H1 (cell line): ENCODE measurements at regions not wholly inside any gene's neighbourhood (a gene's known extent, or its start where the extent isn't known, plus 50 kb on each side); places are given as distances from the start of the nearest gene placed in this dataset.

Experiments
- CTCF ChIA-PET: fragments of 300-600 bp; sonication (Branson Sonifier 250); formaldehyde crosslinking; loops from one replicate; lab custom pipeline; 2021; ENCODE audit not compliant: partially characterized antibody; lab: Charles Lee
- POLR2A ChIA-PET: fragments of 300-600 bp; sonication (Branson Sonifier 250); formaldehyde crosslinking; loops from one replicate; lab custom pipeline; 2021; ENCODE audit warnings: inconsistent platforms; ENCODE audit not compliant: partially characterized antibody; lab: Charles Lee
- DNase-seq, 2 experiments: peaks; one replicate each; pipeline versions ENCODE4 v3.0.0 to v3.0.0-alpha.2; 2010 to 2022; ENCODE audit warnings: low spot score in 2 of 2, low read depth in 1 of 2, mixed read lengths in 1 of 2
- FAIRE-seq: peaks from 2 replicates; lab custom pipeline; 2011; peaks lifted over from hg19 to GRCh38; lab: Jason Lieb, UNC
- H2AFZ ChIP-seq: 2 replicates; pipeline ENCODE4 v1.8.1; 2012; ENCODE audit warnings: low read length, inconsistent platforms
- H2AK5ac ChIP-seq: 2 replicates; pipeline ENCODE4 v1.6.1; 2013; ENCODE audit warnings: low read depth, low read length
- H2BK120ac ChIP-seq: replicated peaks from 2 replicates; pipeline ENCODE3; 2013; ENCODE audit warnings: low read depth, low read length, inconsistent platforms
- H2BK12ac ChIP-seq: 2 replicates; pipeline ENCODE4 v1.6.1; 2013; ENCODE audit warnings: low read depth, low read length
- H2BK15ac ChIP-seq: 2 replicates; pipeline ENCODE4 v1.6.1; 2013; ENCODE audit warnings: low read length
- H2BK20ac ChIP-seq: 2 replicates; pipeline ENCODE4 v1.6.1; 2013; ENCODE audit warnings: low read length
- H2BK5ac ChIP-seq: 2 replicates; pipeline ENCODE4 v1.6.1; 2013; ENCODE audit warnings: low read depth, low read length
- H3K14ac ChIP-seq: 2 replicates; pipeline ENCODE4 v1.6.1; 2013; ENCODE audit warnings: inconsistent platforms; ENCODE audit not compliant: insufficient read length
- H3K18ac ChIP-seq: 2 replicates; pipeline ENCODE4 v1.6.1; 2013; ENCODE audit warnings: low read length; ENCODE audit errors: extremely low read depth
- H3K23ac ChIP-seq: 2 replicates; pipeline ENCODE4 v1.6.1; 2013; ENCODE audit warnings: inconsistent platforms; ENCODE audit not compliant: insufficient read length
- H3K23me2 ChIP-seq: 2 replicates; pipeline ENCODE4 v1.6.1; 2013; ENCODE audit warnings: low read depth, low read length
- H3K27ac ChIP-seq: 2 replicates; pipeline ENCODE4 v1.6.1; 2011; ENCODE audit warnings: low read depth, low read length, inconsistent platforms
- H3K27me3 ChIP-seq, 4 experiments: replicated peaks in 1 of 4; 1 replicate in 1 of 4; 2 replicates in 3 of 4; pipeline versions ENCODE4 v1.6.1 to v1.8.1; 2011 to 2013; ENCODE audit warnings: low read length in 3 of 4, mild to moderate bottlenecking in 3 of 4, inconsistent platforms in 2 of 4, mixed read lengths in 2 of 4, moderate library complexity in 1 of 4; ENCODE audit not compliant: control insufficient read depth in 3 of 4, insufficient read depth in 3 of 4; ENCODE audit errors: extremely low read depth in 1 of 4
- H3K36me3 ChIP-seq, 4 experiments: 2 replicates each; pipeline versions ENCODE4 v1.6.1 to v1.8.1; 2011 to 2013; ENCODE audit warnings: mild to moderate bottlenecking in 4 of 4, low read length in 3 of 4, moderate library complexity in 2 of 4, control low read depth in 1 of 4, inconsistent platforms in 1 of 4; ENCODE audit not compliant: insufficient read depth in 4 of 4, control insufficient read depth in 2 of 4
- H3K4ac ChIP-seq: replicated peaks from 2 replicates; pipeline ENCODE3; 2013; ENCODE audit warnings: low read length, low read depth, mixed read lengths, inconsistent platforms; ENCODE audit not compliant: insufficient read length
- H3K4me1 ChIP-seq, 4 experiments: replicated peaks in 1 of 4; 1 replicate in 1 of 4; 2 replicates in 3 of 4; pipeline versions ENCODE4 v1.6.1 to v1.8.1; 2011 to 2013; ENCODE audit warnings: low read length in 3 of 4, inconsistent platforms in 2 of 4, mixed read lengths in 1 of 4; ENCODE audit not compliant: insufficient read depth in 4 of 4, control insufficient read depth in 3 of 4
- H3K4me2 ChIP-seq, 2 experiments: 2 replicates each; pipeline versions ENCODE4 v1.6.1 to v1.8.1; 2011 to 2013; ENCODE audit warnings: low read depth in 2 of 2, low read length in 2 of 2, control low read depth in 1 of 2, inconsistent platforms in 1 of 2, mild to moderate bottlenecking in 1 of 2; ENCODE audit not compliant: insufficient read depth in 1 of 2
- H3K4me3 ChIP-seq, 4 experiments: fragments of 200-600, 300-600 bp in 1 of 4; sonication (generic), shearing (Covaris generic), sonication (Bioruptor Twin) in 1 of 4; 2 replicates each; pipeline versions ENCODE4 v1.5.1 to v1.8.1; 2011 to 2016; ENCODE audit warnings: low read length in 4 of 4, low read depth in 3 of 4, control low read depth in 2 of 4, inconsistent platforms in 2 of 4, mild to moderate bottlenecking in 2 of 4, mixed read lengths in 1 of 4, moderate library complexity in 1 of 4; ENCODE audit not compliant: insufficient read depth in 2 of 4; ENCODE audit errors: extremely low read depth in 1 of 4
- H3K56ac ChIP-seq: replicated peaks from 2 replicates; pipeline ENCODE3; 2013; ENCODE audit warnings: low read depth, mild to moderate bottlenecking, mixed read lengths, low read length, inconsistent platforms; ENCODE audit not compliant: insufficient read length
- H3K79me1 ChIP-seq: 2 replicates; pipeline ENCODE4 v1.6.1; 2013; ENCODE audit warnings: low read depth, low read length, control low read depth
- H3K79me2 ChIP-seq, 2 experiments: 2 replicates each; pipeline versions ENCODE4 v1.6.1 to v1.8.1; 2012 to 2013; ENCODE audit warnings: low read length in 2 of 2, mild to moderate bottlenecking in 2 of 2, inconsistent platforms in 1 of 2; ENCODE audit not compliant: insufficient read depth in 2 of 2, control insufficient read depth in 1 of 2
- H3K9ac ChIP-seq, 4 experiments: replicated peaks in 1 of 4; 1 replicate in 1 of 4; 2 replicates in 3 of 4; pipeline versions ENCODE4 v1.6.1 to v1.8.1; 2011 to 2013; ENCODE audit warnings: low read depth in 3 of 4, low read length in 3 of 4, control low read depth in 2 of 4, mild to moderate bottlenecking in 2 of 4, moderate library complexity in 2 of 4, inconsistent platforms in 1 of 4; ENCODE audit errors: extremely low read depth in 1 of 4
- H3K9me3 ChIP-seq, 2 experiments: 2 replicates each; pipeline versions ENCODE4 v1.6.1 to v1.8.1; 2012 to 2013; ENCODE audit warnings: mild to moderate bottlenecking in 2 of 2, moderate library complexity in 2 of 2, control low read depth in 1 of 2, inconsistent platforms in 1 of 2, low read depth in 1 of 2, low read length in 1 of 2, mixed read lengths in 1 of 2; ENCODE audit not compliant: insufficient read depth in 2 of 2
- H4K20me1 ChIP-seq, 2 experiments: replicated peaks in 1 of 2; 2 replicates each; pipeline versions ENCODE3 to v1.8.1; 2011 to 2013; ENCODE audit warnings: inconsistent platforms in 2 of 2, low read length in 2 of 2, mild to moderate bottlenecking in 1 of 2; ENCODE audit not compliant: insufficient read depth in 2 of 2, control insufficient read depth in 1 of 2
- H4K5ac ChIP-seq: 2 replicates; pipeline ENCODE4 v1.6.1; 2013; ENCODE audit warnings: low read length, low read depth, mixed read lengths, inconsistent platforms; ENCODE audit not compliant: insufficient read length
- H4K8ac ChIP-seq: 2 replicates; pipeline ENCODE4 v1.8.0; 2013; ENCODE audit warnings: mild to moderate bottlenecking, moderate library complexity, low read length, inconsistent platforms; ENCODE audit not compliant: insufficient read depth; ENCODE audit errors: extremely low read depth
- H4K91ac ChIP-seq: replicated peaks from 2 replicates; pipeline ENCODE3; 2013; ENCODE audit warnings: low read length, mixed read lengths, inconsistent platforms; ENCODE audit not compliant: insufficient read length
- BCL11A ChIP-seq, 2 experiments: IDR thresholded peaks; one replicate each; pipeline ENCODE4 v1.6.1; 2011; ENCODE audit warnings: low read depth in 2 of 2, low read length in 2 of 2, mild to moderate bottlenecking in 2 of 2
- CBX8 ChIP-seq: fragments of 300-800, 300-1000 bp; sonication (generic); IDR thresholded peaks from 2 replicates; pipeline ENCODE4 v1.7.1; 2016; ENCODE audit warnings: low read depth, low read length, borderline replicate concordance
- CEBPB ChIP-seq: IDR thresholded peaks from 2 replicates; pipeline ENCODE4 v1.6.1; 2012; ENCODE audit warnings: low read depth, low read length
- CHD2 ChIP-seq: IDR thresholded peaks from 2 replicates; pipeline ENCODE4 v1.6.1; 2012; ENCODE audit warnings: low read length, improper control_type of control experiment
- CREB1 ChIP-seq: IDR thresholded peaks from 2 replicates; pipeline ENCODE4 v1.6.1; 2012; ENCODE audit warnings: inconsistent platforms
- CTBP2 ChIP-seq: IDR thresholded peaks from 2 replicates; pipeline ENCODE4 v1.7.0; 2011; ENCODE audit warnings: borderline replicate concordance, mild to moderate bottlenecking, moderate library complexity, mixed read lengths, low read length; ENCODE audit not compliant: insufficient read depth, insufficient read length
- GABPA ChIP-seq: IDR thresholded peaks from 2 replicates; pipeline ENCODE4 v1.6.1; 2011; ENCODE audit warnings: mild to moderate bottlenecking, low read length, moderate library complexity, borderline replicate concordance; ENCODE audit not compliant: insufficient read depth
- HDAC2 ChIP-seq, 2 experiments: fragments of 300-600 bp in 1 of 2; sonication (generic) in 1 of 2; IDR thresholded peaks; 2 replicates each; pipeline ENCODE4 v1.6.1; 2011 to 2012; ENCODE audit warnings: low read depth in 2 of 2, low read length in 2 of 2, mild to moderate bottlenecking in 2 of 2, moderate library complexity in 2 of 2, borderline replicate concordance in 1 of 2, inconsistent platforms in 1 of 2
- HDAC6 ChIP-seq: IDR thresholded peaks from one replicate; pipeline ENCODE4 v1.7.1; 2012; ENCODE audit warnings: low read depth, mild to moderate bottlenecking, inconsistent platforms, low read length, moderate library complexity
- POLR2A ChIP-seq, 2 experiments: IDR thresholded peaks; 1 replicate in 1 of 2; 2 replicates in 1 of 2; pipeline ENCODE4 v1.6.1; 2011; ENCODE audit warnings: low read depth in 2 of 2, low read length in 2 of 2, mild to moderate bottlenecking in 2 of 2; ENCODE audit errors: control extremely low read depth in 1 of 2
- RXRA ChIP-seq: IDR thresholded peaks from 2 replicates; pipeline ENCODE4 v1.6.1; 2011; ENCODE audit warnings: low read depth, mild to moderate bottlenecking, low read length, moderate library complexity; ENCODE audit not compliant: insufficient read depth
- SAP30 ChIP-seq: fragments of 300-600 bp; sonication (generic); IDR thresholded peaks from 2 replicates; pipeline ENCODE4 v1.7.1; 2012; ENCODE audit warnings: low read length, moderate library complexity, mild to moderate bottlenecking, inconsistent platforms; ENCODE audit not compliant: insufficient read depth, insufficient replicate concordance
- YY1 ChIP-seq: IDR thresholded peaks from 2 replicates; pipeline ENCODE4 v1.6.1; 2011; ENCODE audit warnings: low read depth, mild to moderate bottlenecking, low read length
- ZNF274 ChIP-seq: IDR thresholded peaks from 2 replicates; pipeline ENCODE4 v1.7.0; 2012; ENCODE audit warnings: low read length, borderline replicate concordance; ENCODE audit errors: extremely low read depth
- WGBS, 2 experiments: shearing (Covaris generic) in 1 of 2; methylation state at CpG; one replicate each; pipeline versions ENCODE4 v1.1.6 to v1.1.7; 2013 to 2015; ENCODE audit warnings: low lambda C conversion rate in 2 of 2, mixed read lengths in 2 of 2, inconsistent platforms in 1 of 2, low coverage in 1 of 2, missing lambda C conversion rate in 1 of 2; ENCODE audit not compliant: insufficient replicate concordance in 2 of 2, insufficient coverage in 1 of 2, insufficient read length in 1 of 2; ENCODE audit errors: extremely low coverage in 1 of 2, missing lambda C conversion rate in 1 of 2; 5-methylcytosine and 5-hydroxymethylcytosine counted together
- TF ChIP-seq, protein P1 (sequence below): IDR thresholded peaks from 2 replicates; pipeline ENCODE4 v1.6.1; 2012; ENCODE audit warnings: inconsistent platforms

DNA sequence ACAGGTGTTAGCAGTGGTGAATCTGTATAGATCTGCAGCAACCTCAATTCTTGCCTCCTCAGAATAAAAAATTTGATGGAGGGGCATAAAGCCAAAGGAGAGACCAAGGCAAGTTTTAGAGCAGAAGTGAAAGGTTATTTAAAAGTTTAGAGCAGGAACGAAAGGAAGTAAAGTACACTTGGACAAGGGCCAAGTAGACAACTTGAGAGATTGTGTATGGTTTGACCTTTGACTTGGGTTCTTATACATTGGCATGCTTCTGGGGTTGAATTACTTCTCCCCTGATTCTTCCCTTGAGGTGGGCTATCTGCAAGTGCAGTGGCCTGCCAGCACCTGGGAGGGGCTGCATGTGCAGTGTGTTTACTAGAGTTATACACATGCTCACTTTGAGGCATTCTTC lies 278.8 kb upstream of the NDST3 start:
- Histone ChIP-seq H3K56ac (no peak overlapping the region), H3K36me3 (no peaks in the 10 kb centered on the region), H4K5ac (no peak overlapping the region), H2BK12ac (no peak overlapping the region), H3K9ac (no peak overlapping the region), H2BK15ac (no peak overlapping the region), H3K18ac (no peak overlapping the region), H2BK120ac (no peak overlapping the region), H3K4me2 (no peak overlapping the region), H2BK20ac (no peak overlapping the region), H3K4me3 (no peak overlapping the region), H3K23me2 (no peaks in the 10 kb centered on the region), H3K4me1 (no peaks in the 10 kb centered on the region), H4K91ac (no peak overlapping the region), H3K79me1 (no peaks in the 10 kb centered on the region), H3K9me3 (peaks cover 7 to 10% of the 10 kb centered on the region in 2 experiments; a peak in 3 of 4 replicates), H3K79me2 (no peaks in the 10 kb centered on the region), H3K27ac (no peak overlapping the region), H3K23ac (no peak overlapping the region), H4K8ac (no peak overlapping the region), H3K14ac (no peak overlapping the region), H4K20me1 (no peaks in the 10 kb centered on the region), H2BK5ac (no peak overlapping the region), H2AFZ (no peak overlapping the region), H2AK5ac (no peak overlapping the region), H3K27me3 (no peaks in the 10 kb centered on the region), H3K4ac (no peak overlapping the region)
- ChIA-PET POLR2A (no interaction called here), CTCF (no interaction called here)
- WGBS, 2 experiments, result 100% methylated on average over 1 of the region's 1 CpG; no CpG with 5 or more reads in 1 of the 2 experiments
- no peak for FAIRE-seq
- no peak for DNase-seq
- TF ChIP-seq, protein P1, sequence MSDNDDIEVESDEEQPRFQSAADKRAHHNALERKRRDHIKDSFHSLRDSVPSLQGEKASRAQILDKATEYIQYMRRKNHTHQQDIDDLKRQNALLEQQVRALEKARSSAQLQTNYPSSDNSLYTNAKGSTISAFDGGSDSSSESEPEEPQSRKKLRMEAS, result no peak
- no peak for TF ChIP-seq YY1
- no peak for TF ChIP-seq SAP30
- no peak for TF ChIP-seq CTBP2
- no peak for TF ChIP-seq CREB1
- TF ChIP-seq RXRA, result no peak
- no peak for TF ChIP-seq CEBPB
- TF ChIP-seq GABPA, result no peak
- TF ChIP-seq HDAC2 (IDR thresholded peaks at IDR 0.05; ENCODE audit: borderline replicate concordance in 1 of 2, low read depth in 2 of 2, low read length in 2 of 2), result no peak
- no peak for TF ChIP-seq CBX8
- TF ChIP-seq BCL11A (IDR thresholded peaks at IDR 0.05; ENCODE audit: low read depth in 2 of 2, low read length in 2 of 2), result no peak
- TF ChIP-seq ZNF274, result no peak
- no peak for TF ChIP-seq POLR2A (IDR thresholded peaks at IDR 0.05; ENCODE audit: control extremely low read depth in 1 of 2, low read depth in 2 of 2, low read length in 2 of 2)
- TF ChIP-seq CHD2, result no peak
- no peak for TF ChIP-seq HDAC6
